ENCODE measurements at regions not wholly inside any gene's neighbourhood (a gene's known extent, or its start where the extent isn't known, plus 50 kb on each side); places are given as distances from the start of the nearest gene placed in this dataset.

DNA sequence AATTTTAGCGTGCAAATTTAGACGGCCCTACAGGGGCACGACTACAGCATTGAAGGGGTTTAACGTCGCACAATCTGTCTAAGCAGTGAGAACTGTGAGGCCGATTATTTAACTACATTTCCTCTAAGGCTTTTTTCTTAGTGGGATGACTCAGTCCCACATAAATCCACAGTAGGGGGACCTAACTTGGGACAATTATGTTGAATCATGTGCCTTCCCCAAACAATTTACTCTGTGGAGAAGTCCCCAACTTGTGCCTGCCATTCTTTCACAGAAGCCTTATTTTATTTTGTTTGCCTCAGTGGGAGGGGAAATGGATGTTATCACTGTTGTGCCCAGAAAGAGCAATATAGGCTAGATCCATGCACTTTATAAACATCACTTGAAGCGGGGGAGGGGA is 80.3 kb upstream of the CDCA7L start:
- CTCF ChIA-PET, result no interaction called here
- H3K4me1 Mint-ChIP-seq (ENCODE audit: low read depth), result no peaks in the 10 kb centered on the region

DNA sequence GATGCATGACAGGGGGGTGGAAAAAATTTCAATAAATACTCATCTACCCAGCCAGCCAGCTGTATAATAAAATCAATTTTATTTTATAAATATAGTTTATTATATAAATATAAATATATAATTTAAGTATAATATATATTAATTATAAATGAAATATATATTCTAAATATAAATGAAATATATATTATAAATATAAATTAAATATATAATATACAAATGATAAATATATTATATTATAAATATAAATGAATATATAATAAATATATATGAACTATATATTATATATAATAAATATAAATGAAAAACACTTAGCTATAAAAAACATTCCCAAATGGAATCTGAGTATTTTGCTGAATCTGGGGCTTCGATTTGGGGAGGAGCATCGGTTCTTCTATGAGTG is 79.4 kb upstream of the CDCA7L start:
- CTCF ChIA-PET, result no interaction called here
- no peaks in the 10 kb centered on the region for H3K9me3 Mint-ChIP-seq

More for the DNA sequence above, 80.3 kb upstream of the CDCA7L start:
- peaks cover 9% of the 10 kb centered on the region for H3K27me3 Mint-ChIP-seq
- POLR2A ChIA-PET, result no interaction called here
- no peaks in the 10 kb centered on the region for H3K36me3 Mint-ChIP-seq (ENCODE audit: low read depth)
- TF ChIP-seq, protein P1, sequence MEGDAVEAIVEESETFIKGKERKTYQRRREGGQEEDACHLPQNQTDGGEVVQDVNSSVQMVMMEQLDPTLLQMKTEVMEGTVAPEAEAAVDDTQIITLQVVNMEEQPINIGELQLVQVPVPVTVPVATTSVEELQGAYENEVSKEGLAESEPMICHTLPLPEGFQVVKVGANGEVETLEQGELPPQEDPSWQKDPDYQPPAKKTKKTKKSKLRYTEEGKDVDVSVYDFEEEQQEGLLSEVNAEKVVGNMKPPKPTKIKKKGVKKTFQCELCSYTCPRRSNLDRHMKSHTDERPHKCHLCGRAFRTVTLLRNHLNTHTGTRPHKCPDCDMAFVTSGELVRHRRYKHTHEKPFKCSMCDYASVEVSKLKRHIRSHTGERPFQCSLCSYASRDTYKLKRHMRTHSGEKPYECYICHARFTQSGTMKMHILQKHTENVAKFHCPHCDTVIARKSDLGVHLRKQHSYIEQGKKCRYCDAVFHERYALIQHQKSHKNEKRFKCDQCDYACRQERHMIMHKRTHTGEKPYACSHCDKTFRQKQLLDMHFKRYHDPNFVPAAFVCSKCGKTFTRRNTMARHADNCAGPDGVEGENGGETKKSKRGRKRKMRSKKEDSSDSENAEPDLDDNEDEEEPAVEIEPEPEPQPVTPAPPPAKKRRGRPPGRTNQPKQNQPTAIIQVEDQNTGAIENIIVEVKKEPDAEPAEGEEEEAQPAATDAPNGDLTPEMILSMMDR (IDR thresholded peaks at IDR 0.05), result no peak
- no peak overlapping the region for H3K4me3 Mint-ChIP-seq
- intact Hi-C loops (cut with micrococcal nuclease), result no loop called here
- no peaks in the 10 kb centered on the region for H3K9me3 Mint-ChIP-seq
- DNase-seq, result no peak
- ATAC-seq, result no peak
- H3K27ac Mint-ChIP-seq, result no peak overlapping the region

DNA sequence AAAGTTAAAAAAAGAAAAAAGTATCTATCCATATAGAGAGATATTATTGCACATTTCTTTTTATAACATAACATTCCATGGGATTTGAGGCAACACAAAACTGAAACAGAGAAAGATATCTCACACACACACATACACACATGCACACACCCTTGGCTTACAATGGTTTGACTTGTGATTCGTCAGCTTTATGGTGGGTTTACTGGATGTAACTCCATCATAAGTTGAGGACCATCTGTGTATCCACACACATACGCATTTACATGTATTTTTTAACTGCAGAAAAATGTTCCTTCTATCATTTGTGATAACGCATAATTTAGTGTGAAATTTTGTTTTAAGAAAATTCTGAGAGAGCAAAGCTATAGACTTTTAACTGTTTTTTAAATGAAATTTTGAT is 74.2 kb upstream of the CDCA7L start:
- ChIA-PET CTCF (interaction anchor here (1.0 kb wide), 1 partner anchor 23 kb away, joined by 3 read pairs; no protein-coding TSS in a partner anchor), POLR2A (no interaction called here)
- ATAC-seq, result no peak
- TF ChIP-seq, protein P1 (IDR thresholded peaks at IDR 0.05), result no peak
- intact Hi-C loops (cut with micrococcal nuclease), result no loop called here
- no peak overlapping the region for H3K4me3 Mint-ChIP-seq
- no peaks in the 10 kb centered on the region for H3K36me3 Mint-ChIP-seq (ENCODE audit: low read depth)
- H3K27ac Mint-ChIP-seq, result no peak overlapping the region
- no peaks in the 10 kb centered on the region for H3K9me3 Mint-ChIP-seq
- peaks cover 9% of the 10 kb centered on the region for H3K27me3 Mint-ChIP-seq
- DNase-seq, result no peak
- no peaks in the 10 kb centered on the region for H3K4me1 Mint-ChIP-seq (ENCODE audit: low read depth)

More for the DNA sequence above, 79.4 kb upstream of the CDCA7L start:
- no peak overlapping the region for H3K27ac Mint-ChIP-seq
- TF ChIP-seq, protein P1 (IDR thresholded peaks at IDR 0.05), result no peak
- no peak overlapping the region for H3K4me3 Mint-ChIP-seq
- intact Hi-C loops (cut with micrococcal nuclease), result no loop called here
- no peaks in the 10 kb centered on the region for H3K4me1 Mint-ChIP-seq (ENCODE audit: low read depth)
- ATAC-seq, result no peak
- no peak for DNase-seq
- POLR2A ChIA-PET, result no interaction called here
- no peaks in the 10 kb centered on the region for H3K36me3 Mint-ChIP-seq (ENCODE audit: low read depth)
- H3K27me3 Mint-ChIP-seq, result peaks cover 9% of the 10 kb centered on the region

DNA sequence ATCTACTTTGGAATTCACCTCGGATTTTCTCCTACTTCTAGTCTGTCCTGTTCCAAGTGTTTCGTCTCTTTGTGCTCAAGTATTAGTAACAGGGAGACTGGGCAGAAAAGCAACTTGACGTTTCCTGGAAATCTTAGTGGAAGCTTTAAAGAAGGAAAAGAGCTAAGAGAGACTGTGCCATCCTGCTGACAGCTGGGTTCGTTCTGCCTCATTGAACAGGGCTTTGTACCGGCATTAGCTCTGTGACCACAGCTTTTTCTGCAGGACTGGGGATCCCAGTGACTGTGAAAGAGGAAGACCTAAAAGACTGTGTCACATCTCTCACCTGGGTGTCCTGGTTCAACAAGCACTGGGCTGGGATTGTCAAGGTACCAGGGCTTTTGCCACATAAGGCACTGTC is 70.8 kb upstream of the CDCA7L start:
- POLR2A ChIA-PET, result no interaction called here
- TF ChIP-seq, protein P1 (IDR thresholded peaks at IDR 0.05), result no peak
- Mint-ChIP-seq H3K27ac (no peak overlapping the region), H3K27me3 (peaks cover under 1% of the 10 kb centered on the region), H3K9me3 (no peaks in the 10 kb centered on the region), H3K36me3 (ENCODE audit: low read depth) (no peaks in the 10 kb centered on the region), H3K4me1 (ENCODE audit: low read depth) (no peaks in the 10 kb centered on the region), H3K4me3 (no peak overlapping the region)
- DNase-seq (no peak), ATAC-seq (no peak)
- intact Hi-C loops (cut with micrococcal nuclease), result no loop called here
- CTCF ChIA-PET, result no interaction called here

DNA sequence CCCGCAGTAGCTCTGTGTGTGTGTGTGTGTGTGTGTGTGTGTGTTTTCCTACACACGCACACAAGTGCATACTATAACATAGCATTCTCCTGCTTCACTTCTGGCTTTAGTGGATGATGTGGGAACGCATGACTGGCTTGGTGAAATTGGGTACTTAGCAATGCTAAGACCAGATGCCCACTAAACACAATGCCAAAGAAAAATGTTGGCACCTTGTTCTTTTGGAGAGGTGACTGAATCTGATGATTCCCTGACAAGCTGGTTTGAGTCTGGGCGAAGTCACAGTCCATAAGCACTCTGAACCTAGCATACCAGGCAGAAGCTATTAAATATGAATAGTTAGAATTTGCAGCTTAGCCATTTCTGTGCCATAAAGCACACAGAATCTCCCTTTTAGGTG is 68.0 kb upstream of the CDCA7L start:
- CTCF ChIA-PET, result interaction anchor here (1.3 to 1.7 kb wide), 2 partner anchors 12 to 69 kb away, joined by 4 to 5 read pairs; no protein-coding TSS in a partner anchor
- TF ChIP-seq, protein P1 (IDR thresholded peaks at IDR 0.05), result no peak

More for the DNA sequence above, 68.0 kb upstream of the CDCA7L start:
- POLR2A ChIA-PET, result interaction anchor here (0.6 kb wide), 2 partner anchors 789 to 1151 kb away, joined by 3 to 4 read pairs; no protein-coding TSS in a partner anchor
- Mint-ChIP-seq H3K36me3 (ENCODE audit: low read depth) (no peaks in the 10 kb centered on the region), H3K27ac (no peak overlapping the region), H3K27me3 (peaks cover 1% of the 10 kb centered on the region), H3K9me3 (no peaks in the 10 kb centered on the region), H3K4me1 (ENCODE audit: low read depth) (no peaks in the 10 kb centered on the region), H3K4me3 (no peak overlapping the region)
- DNase-seq, result no peak
- intact Hi-C loops (cut with micrococcal nuclease), result no loop called here
- ATAC-seq, result no peak
